ENCODE measurements at regions not wholly inside any gene's neighbourhood (a gene's known extent, or its start where the extent isn't known, plus 50 kb on each side); places are given as distances from the start of the nearest gene placed in this dataset.

DNA sequence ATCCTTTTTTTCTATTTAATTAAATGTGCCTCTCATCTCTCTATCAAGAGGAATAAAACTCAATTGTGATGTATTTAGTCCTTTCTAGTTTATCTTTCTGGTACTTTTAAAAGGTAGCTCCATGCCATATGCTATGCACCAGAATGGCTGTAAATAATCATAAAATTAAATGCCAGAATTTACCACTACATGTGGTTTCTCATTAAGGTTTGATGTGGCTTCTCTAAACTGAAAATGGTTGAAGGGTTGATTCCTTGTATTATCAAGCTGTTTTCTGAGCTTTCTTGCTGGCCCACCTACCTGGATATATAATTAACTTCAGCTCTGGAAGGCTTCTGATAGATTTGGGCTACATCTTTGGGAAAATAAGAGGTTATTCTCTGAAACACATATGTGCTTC lies 171.9 kb upstream of the RHOBTB1 start:
- H3K4me3 ChIP-seq (ENCODE audit: low read length): no peak overlapping the region
- peaks cover 10% of the 10 kb centered on the region for H3K27me3 ChIP-seq (replicated peaks; ENCODE audit: control insufficient read depth, insufficient read depth, low read length)
- no peak for DNase-seq (ENCODE audit: low read depth)
- no peaks in the 10 kb centered on the region for H3K36me3 ChIP-seq (ENCODE audit: control insufficient read depth, insufficient read depth, low read length, severe bottlenecking)
- no peaks in the 10 kb centered on the region for H3K9me3 ChIP-seq (ENCODE audit: control insufficient read depth, low read length)
- H3K4me1 ChIP-seq (ENCODE audit: control insufficient read depth, insufficient read depth, low read length): no peaks in the 10 kb centered on the region
- no peak overlapping the region for H3K9ac ChIP-seq (ENCODE audit: low read length)

DNA sequence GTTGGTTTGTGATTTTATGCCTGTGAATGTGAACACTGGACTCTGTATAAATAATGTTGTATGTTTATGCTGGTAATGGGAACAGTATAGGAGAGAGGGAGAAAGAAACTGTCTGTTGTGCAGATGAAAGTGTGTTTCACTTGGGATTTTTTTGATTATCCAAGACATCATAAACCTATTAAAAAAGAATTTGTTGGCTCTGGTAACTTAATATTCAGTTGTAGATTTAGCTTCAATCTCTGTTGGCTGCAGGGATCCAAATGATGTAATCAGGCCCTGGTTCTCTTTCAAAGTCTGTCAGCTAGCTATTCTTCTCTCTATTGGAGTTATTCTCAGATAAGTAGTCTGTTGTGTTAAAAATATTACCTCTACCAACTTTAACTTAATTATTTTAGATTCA lies 168.8 kb upstream of the RHOBTB1 start:
- Histone ChIP-seq H3K9ac (ENCODE audit: low read length) (no peak overlapping the region), H3K4me3 (ENCODE audit: low read length) (no peak overlapping the region), H3K4me1 (ENCODE audit: control insufficient read depth, insufficient read depth, low read length) (no peaks in the 10 kb centered on the region), H3K36me3 (ENCODE audit: control insufficient read depth, insufficient read depth, low read length, severe bottlenecking) (no peaks in the 10 kb centered on the region), H3K9me3 (ENCODE audit: control insufficient read depth, low read length) (no peaks in the 10 kb centered on the region), H3K27me3 (replicated peaks; ENCODE audit: control insufficient read depth, insufficient read depth, low read length) (peaks cover 11% of the 10 kb centered on the region)
- DNase-seq (ENCODE audit: low read depth): peak; percentile 44

DNA sequence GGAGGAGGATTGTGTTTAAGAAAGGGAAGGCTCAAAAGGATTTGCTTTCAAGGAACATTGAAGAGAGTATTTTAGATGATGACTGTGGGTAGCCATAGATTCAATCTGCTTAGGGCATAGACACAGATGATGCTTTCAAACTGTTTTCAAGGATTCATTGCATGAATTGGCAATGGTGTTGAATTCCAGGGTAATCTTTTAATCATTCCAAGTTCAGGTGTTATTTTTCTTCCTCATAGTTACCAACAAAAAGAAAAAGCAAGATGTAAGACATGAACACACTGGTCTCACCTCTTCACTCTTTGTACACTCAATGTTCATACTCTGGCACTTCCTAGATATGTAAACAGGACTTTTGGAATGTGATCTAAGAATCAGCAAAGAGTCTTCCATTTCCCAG lies 167.0 kb upstream of the RHOBTB1 start:
- Histone ChIP-seq H3K36me3 (ENCODE audit: control insufficient read depth, insufficient read depth, low read length, severe bottlenecking) (no peaks in the 10 kb centered on the region), H3K9me3 (ENCODE audit: control insufficient read depth, low read length) (no peaks in the 10 kb centered on the region), H3K9ac (ENCODE audit: low read length) (no peak overlapping the region), H3K27me3 (replicated peaks; ENCODE audit: control insufficient read depth, insufficient read depth, low read length) (peaks cover 8% of the 10 kb centered on the region), H3K4me1 (ENCODE audit: control insufficient read depth, insufficient read depth, low read length) (no peaks in the 10 kb centered on the region), H3K4me3 (ENCODE audit: low read length) (no peak overlapping the region)
- DNase-seq (ENCODE audit: low read depth): no peak

DNA sequence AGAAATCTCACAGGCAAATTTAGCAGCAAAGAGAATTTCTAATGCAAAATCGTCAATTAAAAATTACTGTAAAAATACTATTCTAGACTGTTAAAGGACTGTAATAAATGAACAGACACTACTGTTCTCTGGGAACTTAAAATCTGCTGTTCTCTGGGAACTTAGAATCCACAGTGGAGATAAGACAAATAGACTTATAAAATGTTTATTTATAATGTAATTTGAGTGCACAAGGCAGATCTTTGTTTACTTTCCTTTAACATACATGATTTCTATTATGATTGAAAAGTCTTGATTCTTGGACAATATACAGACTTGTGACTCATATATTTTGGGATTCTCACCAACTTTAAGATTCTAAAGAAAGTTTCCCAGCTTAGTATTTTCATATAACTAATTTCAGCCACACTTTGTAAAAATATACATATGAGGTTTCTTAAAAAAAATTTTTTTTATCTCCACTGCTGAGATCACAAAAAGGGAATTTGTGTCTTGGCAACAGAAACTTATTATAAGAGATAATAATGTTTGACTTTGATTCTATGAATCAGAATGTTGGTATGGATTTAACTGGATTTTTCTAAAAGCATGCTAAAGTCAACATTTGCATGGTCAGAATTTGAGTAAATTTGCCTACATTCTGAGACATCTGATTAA lies 166.3 kb upstream of the RHOBTB1 start:
- peak; percentile 77 for DNase-seq (ENCODE audit: low read depth)
- no peaks in the 10 kb centered on the region for H3K9me3 ChIP-seq (ENCODE audit: control insufficient read depth, low read length)
- H3K4me1 ChIP-seq (ENCODE audit: control insufficient read depth, insufficient read depth, low read length): no peaks in the 10 kb centered on the region
- no peaks in the 10 kb centered on the region for H3K36me3 ChIP-seq (ENCODE audit: control insufficient read depth, insufficient read depth, low read length, severe bottlenecking)
- no peak overlapping the region for H3K9ac ChIP-seq (ENCODE audit: low read length)
- no peak overlapping the region for H3K4me3 ChIP-seq (ENCODE audit: low read length)
- peaks cover 8% of the 10 kb centered on the region for H3K27me3 ChIP-seq (replicated peaks; ENCODE audit: control insufficient read depth, insufficient read depth, low read length)

DNA sequence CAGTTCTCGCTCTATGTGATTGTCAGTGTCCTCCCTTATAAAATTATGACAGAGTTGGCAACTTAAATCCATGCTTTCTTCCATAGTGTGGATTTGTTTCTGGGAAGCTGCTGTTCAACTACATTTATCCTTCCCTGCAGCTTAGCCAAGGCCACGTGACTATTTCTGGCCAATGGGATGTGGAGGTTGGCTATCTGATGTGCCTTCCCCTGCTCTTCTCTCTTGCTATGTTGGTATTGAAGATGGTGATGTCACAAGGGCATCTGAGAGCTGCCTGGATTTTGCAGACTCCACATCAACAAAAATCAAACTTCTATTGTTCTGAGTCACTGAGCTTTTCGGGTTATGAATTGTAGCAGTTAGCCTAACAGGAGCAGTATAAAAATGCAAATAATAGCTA lies 164.9 kb upstream of the RHOBTB1 start:
- Histone ChIP-seq H3K36me3 (ENCODE audit: control insufficient read depth, insufficient read depth, low read length, severe bottlenecking) (no peaks in the 10 kb centered on the region), H3K27me3 (replicated peaks; ENCODE audit: control insufficient read depth, insufficient read depth, low read length) (peaks cover 8% of the 10 kb centered on the region), H3K4me1 (ENCODE audit: control insufficient read depth, insufficient read depth, low read length) (no peaks in the 10 kb centered on the region), H3K9ac (ENCODE audit: low read length) (no peak overlapping the region), H3K4me3 (ENCODE audit: low read length) (no peak overlapping the region), H3K9me3 (ENCODE audit: control insufficient read depth, low read length) (no peaks in the 10 kb centered on the region)
- DNase-seq (ENCODE audit: low read depth): no peak

DNA sequence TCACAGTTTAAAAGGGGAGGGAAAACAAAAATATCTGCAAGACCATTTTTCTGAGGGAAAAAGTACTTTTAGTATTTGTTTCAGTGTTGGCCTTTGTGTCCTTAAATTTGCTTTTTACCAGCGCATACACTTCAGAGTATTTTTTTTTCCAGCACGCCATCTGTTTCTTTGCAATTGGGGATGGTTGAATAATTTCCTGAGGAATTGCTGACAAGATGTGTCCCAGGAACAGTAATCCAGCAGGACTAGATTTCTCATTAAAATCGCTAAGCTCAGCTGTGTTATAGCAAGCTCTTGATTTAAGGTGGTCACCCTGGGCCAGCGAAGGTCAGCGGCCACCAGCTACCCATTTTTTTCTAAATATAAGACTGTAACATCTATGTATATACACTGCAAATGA lies 156.9 kb upstream of the RHOBTB1 start:
- Histone ChIP-seq H3K27me3 (replicated peaks; ENCODE audit: control insufficient read depth, insufficient read depth, low read length) (peaks cover 33% of the 10 kb centered on the region), H3K9me3 (ENCODE audit: control insufficient read depth, low read length) (peaks cover 3% of the 10 kb centered on the region), H3K9ac (ENCODE audit: low read length) (no peak overlapping the region), H3K4me3 (ENCODE audit: low read length) (no peak overlapping the region), H3K4me1 (ENCODE audit: control insufficient read depth, insufficient read depth, low read length) (no peaks in the 10 kb centered on the region), H3K36me3 (ENCODE audit: control insufficient read depth, insufficient read depth, low read length, severe bottlenecking) (no peaks in the 10 kb centered on the region)
- DNase-seq (ENCODE audit: low read depth): no peak

DNA sequence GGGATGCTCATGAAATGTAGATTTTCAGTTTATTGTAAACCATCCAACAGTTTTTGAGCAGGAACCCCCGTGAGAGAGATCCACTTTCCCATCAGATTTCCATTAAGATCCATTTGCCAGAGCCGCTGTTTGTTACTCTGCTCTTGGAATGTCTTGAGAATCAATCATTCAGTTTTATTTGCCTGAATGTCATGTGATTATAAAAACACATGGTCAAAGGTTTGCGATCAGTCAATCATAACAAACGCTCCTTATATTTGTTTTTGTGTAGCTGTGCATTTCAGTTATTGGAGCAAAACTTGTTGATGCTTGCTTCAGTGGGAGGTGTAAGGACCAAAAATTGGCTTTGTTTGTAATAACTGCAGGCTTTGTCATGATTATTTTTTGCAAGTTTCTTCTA lies 155.8 kb upstream of the RHOBTB1 start:
- H3K4me1 ChIP-seq (ENCODE audit: control insufficient read depth, insufficient read depth, low read length): no peaks in the 10 kb centered on the region
- H3K27me3 ChIP-seq (replicated peaks; ENCODE audit: control insufficient read depth, insufficient read depth, low read length): peaks cover 37% of the 10 kb centered on the region
- peaks cover 9% of the 10 kb centered on the region for H3K9me3 ChIP-seq (ENCODE audit: control insufficient read depth, low read length)
- DNase-seq (ENCODE audit: low read depth): no peak
- H3K9ac ChIP-seq (ENCODE audit: low read length): no peak overlapping the region
- no peak overlapping the region for H3K4me3 ChIP-seq (ENCODE audit: low read length)
- H3K36me3 ChIP-seq (ENCODE audit: control insufficient read depth, insufficient read depth, low read length, severe bottlenecking): no peaks in the 10 kb centered on the region

DNA sequence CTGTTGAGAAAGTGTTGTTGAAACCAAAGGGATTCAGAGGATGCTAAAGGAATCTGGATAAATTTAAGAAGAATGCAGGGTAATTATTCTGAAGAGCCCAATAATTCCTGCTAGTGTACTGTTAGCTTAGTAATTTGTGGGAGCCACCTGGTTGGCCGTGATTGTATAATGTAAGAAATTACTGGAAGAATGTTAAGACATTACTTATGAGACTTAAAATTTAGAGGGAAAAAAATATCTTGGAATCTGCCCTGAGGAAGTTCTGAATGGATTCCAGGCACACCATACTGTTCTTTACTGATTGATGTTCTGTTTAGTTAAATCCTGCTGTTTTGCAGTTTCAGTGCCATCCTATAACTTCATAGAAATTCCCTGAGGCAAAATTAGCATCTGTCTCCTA lies 155.0 kb upstream of the RHOBTB1 start:
- H3K4me3 ChIP-seq (ENCODE audit: low read length): no peak overlapping the region
- no peak for DNase-seq (ENCODE audit: low read depth)
- no peak overlapping the region for H3K9ac ChIP-seq (ENCODE audit: low read length)
- no peaks in the 10 kb centered on the region for H3K36me3 ChIP-seq (ENCODE audit: control insufficient read depth, insufficient read depth, low read length, severe bottlenecking)
- no peaks in the 10 kb centered on the region for H3K4me1 ChIP-seq (ENCODE audit: control insufficient read depth, insufficient read depth, low read length)
- H3K27me3 ChIP-seq (replicated peaks; ENCODE audit: control insufficient read depth, insufficient read depth, low read length): peaks cover 37% of the 10 kb centered on the region
- peaks cover 9% of the 10 kb centered on the region for H3K9me3 ChIP-seq (ENCODE audit: control insufficient read depth, low read length)

DNA sequence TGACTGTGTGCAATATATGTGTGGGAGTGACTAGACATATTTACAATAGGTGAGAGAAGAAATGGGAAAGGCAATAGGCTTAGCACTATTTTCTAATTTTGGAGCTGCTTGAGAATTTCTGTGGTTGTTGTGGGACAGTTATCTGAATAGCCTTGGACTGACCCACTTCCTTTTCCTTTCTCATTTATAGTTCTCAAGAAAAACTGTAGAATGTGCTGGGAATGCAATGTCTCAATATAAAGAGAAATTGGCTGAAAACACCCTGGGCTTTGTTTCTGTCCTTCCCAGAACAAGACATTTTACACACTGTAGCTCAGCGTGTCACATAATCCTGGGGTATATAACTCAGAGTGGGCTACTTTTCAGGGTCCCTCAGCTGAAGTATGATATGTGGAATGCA lies 153.0 kb upstream of the RHOBTB1 start:
- H3K36me3 ChIP-seq (ENCODE audit: control insufficient read depth, insufficient read depth, low read length, severe bottlenecking): no peaks in the 10 kb centered on the region
- peaks cover 36% of the 10 kb centered on the region for H3K27me3 ChIP-seq (replicated peaks; ENCODE audit: control insufficient read depth, insufficient read depth, low read length)
- no peaks in the 10 kb centered on the region for H3K4me1 ChIP-seq (ENCODE audit: control insufficient read depth, insufficient read depth, low read length)
- H3K9me3 ChIP-seq (ENCODE audit: control insufficient read depth, low read length): peaks cover 9% of the 10 kb centered on the region
- H3K9ac ChIP-seq (ENCODE audit: low read length): no peak overlapping the region
- no peak for DNase-seq (ENCODE audit: low read depth)
- H3K4me3 ChIP-seq (ENCODE audit: low read length): no peak overlapping the region

DNA sequence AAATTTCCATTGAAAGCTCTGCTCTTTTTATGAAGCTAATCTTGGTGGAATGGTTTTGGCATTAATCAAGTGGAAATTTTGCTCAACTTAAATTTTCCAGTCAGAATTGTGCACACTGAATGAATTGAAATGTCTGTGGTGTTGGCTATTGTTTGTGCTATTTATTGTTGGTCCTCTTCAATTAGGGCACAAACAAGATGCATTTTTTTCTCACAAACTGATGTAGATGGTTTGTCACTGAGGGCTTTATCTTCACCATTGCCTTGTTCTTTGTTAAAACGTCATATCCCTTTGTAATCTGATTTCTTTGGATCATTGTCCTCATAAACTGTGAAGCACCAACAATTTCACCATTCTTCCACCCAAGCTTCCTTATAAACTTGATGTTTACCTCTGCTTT lies 152.1 kb upstream of the RHOBTB1 start:
- Histone ChIP-seq H3K36me3 (ENCODE audit: control insufficient read depth, insufficient read depth, low read length, severe bottlenecking) (no peaks in the 10 kb centered on the region), H3K9ac (ENCODE audit: low read length) (no peak overlapping the region), H3K27me3 (replicated peaks; ENCODE audit: control insufficient read depth, insufficient read depth, low read length) (peaks cover 44% of the 10 kb centered on the region), H3K4me3 (ENCODE audit: low read length) (no peak overlapping the region), H3K4me1 (ENCODE audit: control insufficient read depth, insufficient read depth, low read length) (no peaks in the 10 kb centered on the region), H3K9me3 (ENCODE audit: control insufficient read depth, low read length) (peaks cover 9% of the 10 kb centered on the region)
- DNase-seq (ENCODE audit: low read depth): no peak

DNA sequence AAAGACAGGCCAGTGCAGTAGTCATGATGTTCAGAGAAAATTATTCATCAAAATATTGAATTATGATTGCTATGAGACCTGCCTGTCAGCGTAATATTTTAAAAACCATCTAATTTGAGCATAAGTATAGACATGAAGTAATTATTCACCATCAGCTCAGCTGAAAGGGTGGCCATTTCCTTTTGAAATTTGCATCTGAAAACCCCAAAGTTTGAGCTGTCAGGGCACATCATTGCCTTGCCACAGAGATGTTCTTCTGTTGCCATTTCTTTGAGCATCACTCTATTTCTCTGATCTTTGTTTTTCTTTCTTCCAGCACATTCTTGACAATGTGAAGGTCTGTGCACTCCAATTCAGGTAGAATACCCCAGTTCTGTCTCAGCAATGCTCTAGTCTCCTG lies 147.5 kb upstream of the RHOBTB1 start:
- no peaks in the 10 kb centered on the region for H3K4me1 ChIP-seq (ENCODE audit: control insufficient read depth, insufficient read depth, low read length)
- H3K36me3 ChIP-seq (ENCODE audit: control insufficient read depth, insufficient read depth, low read length, severe bottlenecking): no peaks in the 10 kb centered on the region
- DNase-seq (ENCODE audit: low read depth): no peak
- H3K27me3 ChIP-seq (replicated peaks; ENCODE audit: control insufficient read depth, insufficient read depth, low read length): peaks cover 25% of the 10 kb centered on the region
- no peak overlapping the region for H3K9ac ChIP-seq (ENCODE audit: low read length)
- peaks cover 9% of the 10 kb centered on the region for H3K9me3 ChIP-seq (ENCODE audit: control insufficient read depth, low read length)
- no peak overlapping the region for H3K4me3 ChIP-seq (ENCODE audit: low read length)

DNA sequence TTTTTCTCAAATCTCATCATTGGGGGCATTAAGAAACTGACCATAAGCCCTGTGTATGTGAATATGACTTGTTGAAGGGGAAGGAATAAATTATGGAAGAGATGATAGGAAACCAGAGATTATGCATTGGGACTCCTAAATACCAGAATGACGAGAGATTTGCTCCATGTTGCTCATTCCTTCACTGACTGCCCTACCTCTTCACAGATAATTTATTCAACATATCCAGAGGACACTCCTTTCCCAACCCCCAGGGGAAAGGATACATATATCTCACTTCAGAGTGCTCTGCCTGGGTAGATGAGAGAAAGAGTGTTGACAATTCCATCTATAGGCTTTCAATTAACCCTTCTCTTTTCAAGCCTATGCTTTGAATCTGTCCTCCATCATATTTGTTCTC lies 145.3 kb upstream of the RHOBTB1 start:
- Histone ChIP-seq H3K27me3 (replicated peaks; ENCODE audit: control insufficient read depth, insufficient read depth, low read length) (peaks cover 22% of the 10 kb centered on the region), H3K4me3 (ENCODE audit: low read length) (no peak overlapping the region), H3K9ac (ENCODE audit: low read length) (no peak overlapping the region), H3K9me3 (ENCODE audit: control insufficient read depth, low read length) (peaks cover 7% of the 10 kb centered on the region), H3K36me3 (ENCODE audit: control insufficient read depth, insufficient read depth, low read length, severe bottlenecking) (no peaks in the 10 kb centered on the region), H3K4me1 (ENCODE audit: control insufficient read depth, insufficient read depth, low read length) (no peaks in the 10 kb centered on the region)
- no peak for DNase-seq (ENCODE audit: low read depth)

All from adipocyte (in vitro differentiated cells).